ENCODE measurements at regions not wholly inside any gene's neighbourhood (a gene's known extent, or its start where the extent isn't known, plus 50 kb on each side); places are given as distances from the start of the nearest gene placed in this dataset.

- Histone ChIP-seq H3K36me3 (ENCODE audit: control insufficient read depth in 2 of 2, extremely low read depth in 1 of 2, insufficient read depth in 2 of 2, low read length in 2 of 2) (no peaks in the 10 kb centered on the region), H3K4me3 (ENCODE audit: control insufficient read depth in 2 of 3, extremely low read depth in 1 of 3, insufficient read depth in 2 of 3, low read depth in 1 of 3, low read length in 3 of 3) (no peak overlapping the region), H3K9me1 (ENCODE audit: control insufficient read depth, extremely low read depth, insufficient read depth, low read length) (no peaks in the 10 kb centered on the region), H3K79me2 (ENCODE audit: control insufficient read depth, insufficient read depth, low read length) (no peaks in the 10 kb centered on the region), H3K27me3 (ENCODE audit: control insufficient read depth, extremely low read depth, insufficient read depth, low read length) (peaks cover 52% of the 10 kb centered on the region), H3K27ac (ENCODE audit: control insufficient read depth, insufficient read depth, low read length) (no peak overlapping the region), H2AFZ (ENCODE audit: control insufficient read depth, low read length) (no peak overlapping the region), H3K4me2 (ENCODE audit: control insufficient read depth, extremely low read depth, insufficient read depth, low read depth, low read length) (no peak overlapping the region), H3K4me1 (ENCODE audit: control insufficient read depth, extremely low read depth, insufficient read depth, low read length) (no peaks in the 10 kb centered on the region), H3K9ac (ENCODE audit: control insufficient read depth, extremely low read depth, insufficient read depth, low read length) (no peak overlapping the region), H4K20me1 (ENCODE audit: control insufficient read depth, extremely low read depth, insufficient read depth, low read length) (no peaks in the 10 kb centered on the region), H3K9me3 (ENCODE audit: control insufficient read depth, low read depth, low read length) (no peaks in the 10 kb centered on the region)
- TF ChIP-seq EZH2 (IDR thresholded peaks at IDR 0.05; ENCODE audit: low read length) (no peak), CTCF (optimal IDR thresholded peaks at IDR 0.05 in 1 of 3, IDR thresholded peaks at IDR 0.05 in 1 of 3, conservative IDR thresholded peaks at IDR 0.05 in 1 of 3; ENCODE audit: extremely low read depth in 1 of 3, insufficient read depth in 2 of 3, low read length in 3 of 3) (no peak)
- FAIRE-seq: no peak
- no peak for DNase-seq (ENCODE audit: low read depth, low spot score)
- dilution Hi-C loops (cut with MboI; ENCODE audit: extremely low pct_ligation_motif_present, low sequenced_read_pairs): no loop called here
Observed at GRCh38 chr20:57844626-57845596, 135.1 kb upstream of the PMEPA1 start.

GRCh38 chr20:57843941-57844625 lies 134.3 kb upstream of the PMEPA1 start:
- no peak overlapping the region for H3K4me3 ChIP-seq (ENCODE audit: control insufficient read depth in 2 of 3, extremely low read depth in 1 of 3, insufficient read depth in 2 of 3, low read depth in 1 of 3, low read length in 3 of 3)
- peaks cover 51% of the 10 kb centered on the region for H3K27me3 ChIP-seq (ENCODE audit: control insufficient read depth, extremely low read depth, insufficient read depth, low read length)
- dilution Hi-C loops (cut with MboI; ENCODE audit: extremely low pct_ligation_motif_present, low sequenced_read_pairs): no loop called here
- no peaks in the 10 kb centered on the region for H3K9me3 ChIP-seq (ENCODE audit: control insufficient read depth, low read depth, low read length)
- H3K4me1 ChIP-seq (ENCODE audit: control insufficient read depth, extremely low read depth, insufficient read depth, low read length): no peaks in the 10 kb centered on the region
- FAIRE-seq: no peak
- no peaks in the 10 kb centered on the region for H3K36me3 ChIP-seq (ENCODE audit: control insufficient read depth in 2 of 2, extremely low read depth in 1 of 2, insufficient read depth in 2 of 2, low read length in 2 of 2)
- no peak for TF ChIP-seq CTCF (optimal IDR thresholded peaks at IDR 0.05 in 1 of 3, IDR thresholded peaks at IDR 0.05 in 1 of 3, conservative IDR thresholded peaks at IDR 0.05 in 1 of 3; ENCODE audit: extremely low read depth in 1 of 3, insufficient read depth in 2 of 3, low read length in 3 of 3)
- no peak for TF ChIP-seq EZH2 (IDR thresholded peaks at IDR 0.05; ENCODE audit: low read length)
- H3K9me1 ChIP-seq (ENCODE audit: control insufficient read depth, extremely low read depth, insufficient read depth, low read length): no peaks in the 10 kb centered on the region
- no peak overlapping the region for H2AFZ ChIP-seq (ENCODE audit: control insufficient read depth, low read length)
- no peaks in the 10 kb centered on the region for H4K20me1 ChIP-seq (ENCODE audit: control insufficient read depth, extremely low read depth, insufficient read depth, low read length)
- no peak overlapping the region for H3K4me2 ChIP-seq (ENCODE audit: control insufficient read depth, extremely low read depth, insufficient read depth, low read depth, low read length)
- no peak overlapping the region for H3K27ac ChIP-seq (ENCODE audit: control insufficient read depth, insufficient read depth, low read length)
- H3K9ac ChIP-seq (ENCODE audit: control insufficient read depth, extremely low read depth, insufficient read depth, low read length): no peak overlapping the region
- no peak for DNase-seq (ENCODE audit: low read depth, low spot score)
- no peaks in the 10 kb centered on the region for H3K79me2 ChIP-seq (ENCODE audit: control insufficient read depth, insufficient read depth, low read length)
